HG03571 (cell line): ENCODE measurements at regions not wholly inside any gene's neighbourhood (a gene's known extent, or its start where the extent isn't known, plus 50 kb on each side); places are given as distances from the start of the nearest gene placed in this dataset.
A peak's percentile ranks its signal among the peaks of the same experiment; 100 is the strongest.

Experiments used
- ATAC-seq: cut with Tn5 transposase; IDR thresholded peaks from one replicate; pipeline ENCODE4 v1.9.1; 2021; ENCODE audit not compliant: unreplicated experiment

DNA sequence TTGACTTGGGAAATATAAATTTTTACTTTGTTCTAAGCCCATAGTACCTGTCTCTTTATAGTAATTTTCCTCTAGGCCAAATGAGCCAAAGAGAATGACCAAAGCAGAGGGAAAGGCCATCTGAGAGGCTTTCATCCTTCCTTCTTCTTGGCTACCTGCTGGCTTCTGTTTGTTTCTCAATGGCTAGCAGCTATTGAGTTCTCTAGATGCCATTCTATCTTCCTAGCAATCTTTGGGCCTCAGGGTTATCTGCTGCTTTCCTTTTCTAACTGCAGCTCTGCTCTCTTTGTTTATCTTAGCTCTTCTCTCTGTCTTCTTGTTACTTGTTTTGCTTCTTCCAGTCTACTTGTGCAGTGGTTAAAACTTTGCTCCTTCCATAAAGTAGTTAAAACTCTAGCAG, 601.1 kb upstream of the NRXN1 start:
- no peak for ATAC-seq

DNA sequence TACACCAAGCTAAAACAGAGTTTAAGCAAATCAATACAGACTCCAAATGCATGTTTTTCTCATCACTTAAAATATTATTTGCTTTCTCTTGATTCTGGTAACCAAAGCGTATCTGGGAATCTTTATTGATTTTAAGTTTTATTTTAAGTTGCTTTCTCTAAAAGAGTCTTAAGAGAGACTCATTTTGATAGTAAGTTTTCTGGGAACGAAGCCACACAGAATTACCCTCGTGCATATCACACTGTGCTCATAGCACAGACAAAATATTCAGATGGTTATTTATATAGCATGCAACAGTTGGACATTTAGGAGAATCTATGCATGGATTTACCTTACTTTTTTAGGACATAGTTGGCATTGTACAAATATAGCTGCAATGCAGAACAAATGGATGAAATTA, 597.5 kb upstream of the NRXN1 start:
- no peak for ATAC-seq

DNA sequence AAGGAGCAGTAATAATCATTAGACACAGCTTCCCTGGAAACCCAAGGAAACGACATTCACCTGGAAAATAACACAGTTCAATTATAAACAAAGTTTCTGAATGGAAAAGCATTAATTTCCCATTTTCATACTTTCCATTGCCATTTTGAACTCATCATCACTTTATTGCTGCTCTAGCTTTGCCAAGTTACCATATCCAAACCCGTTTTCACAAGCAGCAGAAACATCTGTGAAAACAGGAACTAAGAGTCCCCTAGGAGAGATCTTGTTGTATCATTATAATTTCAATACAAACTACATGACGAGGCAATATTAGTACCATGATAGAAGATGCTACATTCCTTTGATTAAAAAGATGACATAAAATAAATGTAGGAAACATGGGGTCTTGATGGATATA, 597.0 kb upstream of the NRXN1 start:
- ATAC-seq, result no peak

DNA sequence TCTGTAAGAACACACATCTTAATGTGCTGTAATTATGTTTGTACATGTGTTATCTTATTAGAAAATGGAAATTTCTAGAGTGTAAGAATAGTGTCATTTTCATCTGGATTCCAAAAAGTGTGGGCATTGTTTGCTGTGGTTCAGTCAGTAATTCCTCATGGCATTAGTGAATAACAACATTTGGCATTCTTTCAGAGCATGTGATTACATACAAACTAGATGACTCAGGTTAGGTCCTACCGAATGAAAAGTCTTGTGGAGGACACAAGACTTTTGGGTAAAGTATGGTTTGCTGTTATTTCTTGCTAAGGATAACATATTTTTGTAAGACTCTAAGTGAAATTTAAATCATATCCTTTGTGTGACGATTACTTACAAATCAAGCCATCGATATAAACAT, 593.1 kb upstream of the NRXN1 start:
- ATAC-seq, result no peak

DNA sequence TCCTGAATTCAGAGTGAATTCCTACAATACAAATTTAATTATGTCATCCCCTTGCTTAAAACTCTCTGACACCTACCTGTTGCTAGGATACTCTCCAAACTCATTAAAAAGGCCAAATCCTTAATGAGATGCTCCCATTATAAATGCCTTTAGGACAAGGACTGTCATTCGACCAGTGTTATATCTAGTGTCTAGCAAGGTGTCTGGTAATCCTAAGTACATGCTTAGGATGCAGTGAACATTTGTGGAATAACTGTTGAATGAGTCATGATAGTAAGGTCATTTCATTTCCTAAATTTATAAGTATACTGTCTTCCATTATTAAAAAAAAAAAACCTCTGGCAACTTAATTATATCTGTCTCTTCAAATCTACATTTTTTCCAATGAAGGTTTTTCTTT, 588.9 kb upstream of the NRXN1 start:
- no peak for ATAC-seq

DNA sequence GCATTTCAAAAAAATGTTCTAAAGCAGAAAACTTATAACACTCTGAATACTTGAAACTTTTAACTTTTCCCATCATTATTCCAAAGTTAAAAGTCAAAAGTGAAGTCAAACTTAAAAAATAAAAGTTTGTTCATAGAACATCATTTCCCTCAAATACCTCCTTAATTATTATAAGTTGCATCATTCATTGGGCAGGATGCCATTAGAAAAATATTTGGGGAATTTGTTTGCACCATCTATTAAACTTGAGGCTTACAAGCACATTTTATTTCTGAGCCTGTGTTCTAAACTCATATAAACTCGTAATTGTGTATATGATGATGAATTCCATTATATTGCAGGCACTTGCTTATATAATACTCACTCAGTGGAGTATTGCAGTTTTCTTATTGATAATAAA, 588.0 kb upstream of the NRXN1 start:
- no peak for ATAC-seq

DNA sequence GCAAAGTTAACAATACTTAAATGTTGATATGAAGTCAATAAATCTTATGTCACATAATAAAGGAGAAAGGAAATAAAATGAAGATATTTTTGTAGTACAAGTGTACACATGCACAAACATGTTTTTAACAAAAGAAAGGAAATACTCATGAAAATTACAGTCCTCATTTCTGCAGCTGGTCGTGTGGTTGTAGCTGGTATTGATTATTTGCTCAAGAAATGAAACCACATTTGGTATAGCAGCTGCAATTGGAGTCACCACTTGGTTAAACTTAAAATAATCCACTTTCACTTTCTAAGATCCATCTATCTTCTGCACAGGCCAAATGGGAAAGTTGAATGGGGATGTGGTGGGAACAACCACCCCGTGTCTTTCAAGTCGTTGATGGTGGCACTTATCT, 580.5 kb upstream of the NRXN1 start:
- no peak for ATAC-seq

DNA sequence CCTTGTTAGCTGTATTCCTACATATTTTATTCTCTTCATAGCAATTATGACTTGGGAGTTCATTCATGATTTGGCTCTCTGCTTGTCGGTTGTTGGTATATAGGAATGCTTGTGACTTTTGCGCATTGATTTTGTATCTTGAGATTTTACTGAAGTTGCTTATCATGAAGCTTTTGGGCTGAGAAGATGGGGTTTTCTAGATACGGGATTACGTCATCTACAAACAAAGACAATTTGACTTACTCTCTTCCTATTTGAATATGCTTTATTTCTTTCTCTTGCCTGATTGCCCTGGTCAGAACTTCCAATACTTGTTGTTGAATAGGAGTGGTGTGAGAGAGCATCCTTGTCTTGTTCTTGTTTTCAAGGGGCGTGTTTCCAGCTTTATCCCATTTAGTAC, 569.8 kb upstream of the NRXN1 start:
- ATAC-seq, result no peak

DNA sequence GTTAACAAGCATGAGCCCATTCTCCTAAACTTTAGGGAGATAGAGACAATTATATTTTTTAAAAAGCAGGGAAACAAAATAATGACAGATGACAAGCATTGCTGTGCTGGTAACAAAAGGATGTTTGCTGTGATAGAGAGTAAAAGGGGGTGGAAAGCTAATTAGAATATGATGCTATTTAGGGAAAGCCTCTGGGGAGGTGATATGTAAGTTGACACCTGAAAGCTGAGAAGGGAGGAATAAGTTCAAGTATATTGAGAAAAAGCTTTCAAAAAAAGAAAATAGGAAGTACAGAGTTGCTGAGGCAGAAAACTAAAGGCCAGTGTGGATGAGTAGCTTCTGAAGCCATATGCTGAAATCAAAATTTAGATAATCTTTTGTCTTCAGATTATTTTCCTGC, 565.2 kb upstream of the NRXN1 start:
- no peak for ATAC-seq

DNA sequence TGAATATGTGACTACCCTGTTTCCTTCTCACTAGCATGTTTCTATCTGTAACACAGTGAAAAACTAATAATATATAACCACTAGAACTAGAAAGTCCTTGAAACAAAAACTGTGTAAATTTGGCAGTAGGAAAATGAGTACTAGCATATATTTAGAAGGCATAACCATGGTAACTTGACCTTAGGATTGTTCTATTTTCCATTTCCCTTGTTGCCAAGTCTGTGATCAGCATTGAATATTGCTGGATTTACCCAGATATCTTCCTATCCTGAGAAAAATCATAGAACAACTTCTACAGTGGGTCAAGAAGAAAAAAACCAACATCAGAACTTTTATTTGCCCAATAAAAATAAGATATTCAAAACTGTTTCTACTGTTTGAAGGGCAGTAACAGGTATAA, 563.9 kb upstream of the NRXN1 start:
- no peak for ATAC-seq

DNA sequence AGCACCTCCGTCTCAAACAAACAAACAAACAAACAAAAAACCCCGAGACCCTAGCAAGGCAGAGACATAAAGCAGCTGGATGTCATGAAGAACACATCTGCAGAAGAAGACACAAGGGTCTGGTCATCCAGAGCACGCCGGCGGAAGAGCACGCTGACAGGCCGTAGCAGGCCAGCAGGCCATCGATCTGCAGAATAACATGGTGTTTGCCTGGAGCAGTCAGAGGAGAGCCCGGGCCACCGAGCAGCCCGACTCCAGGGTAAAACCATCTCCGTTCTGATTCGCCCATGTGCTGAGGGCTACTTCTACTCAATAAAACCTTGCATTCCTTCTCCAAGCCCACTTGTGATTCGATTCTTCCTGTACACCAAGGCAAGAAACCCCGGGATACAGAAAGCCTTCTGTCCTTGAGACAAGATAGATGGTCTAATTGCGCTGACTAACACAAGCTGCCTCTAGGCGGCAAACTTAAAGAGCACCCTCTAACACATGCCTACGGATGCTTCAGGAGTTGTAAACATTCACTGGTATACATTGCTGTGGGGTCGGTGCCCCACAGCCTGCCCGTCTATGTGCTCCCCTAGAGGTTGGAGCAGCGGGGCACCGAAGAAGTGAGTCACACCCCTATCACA, 549.8 kb upstream of the NRXN1 start:
- ATAC-seq, result no peak

DNA sequence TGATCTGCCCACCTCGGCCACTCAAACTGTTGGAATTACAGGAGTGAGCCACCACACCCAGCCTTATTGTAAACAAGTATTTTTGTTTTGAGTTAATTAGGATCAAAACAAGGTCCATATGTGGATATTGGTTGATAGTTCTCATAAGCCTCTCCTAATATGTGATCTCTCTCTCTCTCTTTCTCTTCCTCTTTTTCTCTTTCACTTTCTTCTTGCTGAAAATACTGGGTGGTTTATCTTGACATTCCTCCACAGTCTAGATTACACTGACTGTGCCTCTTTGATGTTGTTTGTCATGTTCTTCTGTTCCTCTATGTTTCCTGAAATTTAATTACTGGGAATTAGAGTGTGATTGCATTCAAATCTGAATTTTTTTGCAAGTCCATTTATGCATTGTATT, 547.5 kb upstream of the NRXN1 start:
- no peak for ATAC-seq

DNA sequence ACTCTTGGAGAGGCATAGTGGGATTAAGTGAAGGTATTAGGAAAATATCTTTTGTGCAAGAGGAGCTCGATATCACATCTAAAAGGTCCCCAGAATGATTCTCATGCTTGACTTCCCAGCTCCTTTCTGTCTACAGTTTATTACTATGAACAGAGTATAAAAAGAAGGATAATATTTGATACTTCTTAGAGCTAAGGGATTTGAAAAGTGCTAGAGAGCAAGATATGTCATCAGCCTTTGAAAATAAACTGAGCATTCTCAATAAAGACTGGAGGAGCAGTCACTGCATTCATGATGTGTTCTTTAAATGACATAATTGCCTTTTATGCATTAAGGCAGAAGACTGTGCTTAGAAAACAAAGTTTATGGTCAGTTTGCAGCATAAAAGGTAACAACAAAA, 543.2 kb upstream of the NRXN1 start:
- ATAC-seq, result no peak

DNA sequence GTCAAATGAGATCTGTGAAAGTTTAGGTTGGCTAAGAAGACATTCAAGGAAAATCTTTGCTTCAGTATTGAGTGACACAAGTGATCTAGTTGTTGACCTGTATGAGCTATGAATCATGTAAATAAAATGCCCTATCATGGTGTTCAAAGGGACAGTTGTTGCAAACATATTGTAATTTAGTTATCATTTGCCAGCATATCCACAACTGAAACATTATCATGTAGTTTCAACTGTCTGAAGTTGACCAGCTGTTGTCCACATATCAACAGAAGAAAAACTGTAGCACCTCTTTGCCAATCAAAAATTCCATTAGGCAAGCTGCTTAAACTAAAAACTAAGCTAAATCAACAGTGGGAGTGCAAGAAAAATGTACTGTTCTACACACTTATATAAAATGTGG, 527.1 kb upstream of the NRXN1 start:
- no peak for ATAC-seq

DNA sequence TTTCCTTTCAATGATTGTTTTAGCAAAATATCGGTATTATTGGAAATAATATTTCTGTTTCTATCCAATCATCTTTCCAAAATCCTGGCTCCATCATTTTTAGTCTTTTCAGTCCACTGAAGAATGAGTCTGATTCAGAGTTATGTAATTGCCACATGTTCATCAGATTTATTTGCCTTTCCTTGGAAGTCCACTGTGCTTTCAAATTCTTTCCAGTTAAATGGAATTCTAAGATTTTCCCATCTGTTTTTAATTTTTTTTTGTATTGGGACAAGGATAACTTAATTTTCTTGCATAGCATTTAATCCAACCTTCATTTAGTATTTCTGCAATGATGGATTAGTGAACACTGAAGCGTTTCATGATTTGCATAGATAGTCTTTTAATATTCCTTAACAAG, 521.5 kb upstream of the NRXN1 start:
- no peak for ATAC-seq

DNA sequence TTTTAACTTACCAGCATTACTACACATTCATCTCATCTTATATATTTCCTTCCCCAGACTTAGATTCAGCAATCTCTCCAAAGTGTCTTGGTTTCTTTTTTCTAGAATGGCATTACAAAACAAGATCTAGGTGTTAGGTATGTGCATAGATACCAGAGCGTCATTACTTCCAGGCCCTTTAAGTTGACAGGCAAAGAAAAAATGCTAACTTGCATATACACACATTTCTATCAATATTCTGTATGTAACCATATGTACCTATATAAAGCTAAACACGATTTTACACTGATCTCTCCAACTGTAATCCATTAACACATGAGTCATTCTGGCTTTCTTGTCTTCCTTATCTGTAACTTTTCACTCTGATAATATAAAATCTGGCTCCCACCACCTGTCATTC, 503.8 kb upstream of the NRXN1 start:
- ATAC-seq, result no peak

DNA sequence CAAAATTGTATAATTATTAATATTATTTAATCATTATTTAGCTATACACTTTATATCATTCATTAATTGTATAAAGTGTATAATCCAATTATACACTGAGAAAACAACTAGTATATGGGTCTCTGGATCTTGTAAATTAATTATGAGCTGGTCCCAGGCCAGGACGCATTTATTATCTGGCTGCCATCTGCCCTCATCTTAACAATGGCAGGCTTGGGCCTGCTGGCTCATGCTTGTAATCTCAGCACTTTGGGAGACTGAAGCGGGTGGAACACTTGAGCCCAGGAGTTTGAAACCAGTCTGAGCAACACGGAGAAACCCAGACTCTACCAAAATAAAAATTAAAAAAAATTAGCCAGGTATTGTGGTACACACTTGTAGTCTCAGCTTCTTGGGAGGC, 502.2 kb upstream of the NRXN1 start:
- no peak for ATAC-seq

DNA sequence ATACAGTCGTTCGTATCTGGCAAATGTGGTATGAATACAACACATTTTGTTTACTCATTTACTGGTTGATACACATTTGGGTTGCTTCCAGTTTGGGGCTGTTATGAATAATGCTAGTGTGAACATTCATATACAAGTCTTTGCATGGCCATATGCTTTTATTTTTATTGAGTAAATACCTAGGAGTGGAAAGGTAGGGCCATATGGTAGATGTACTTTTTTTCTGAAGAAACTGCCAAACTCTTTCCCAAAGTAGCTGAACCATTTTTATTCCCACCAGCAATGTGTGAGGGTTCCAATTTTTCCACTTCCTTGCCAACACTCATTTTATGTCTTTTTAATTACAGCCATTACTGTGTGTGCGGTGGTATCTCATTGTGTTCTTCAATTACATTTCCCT, 496.2 kb upstream of the NRXN1 start:
- no peak for ATAC-seq

DNA sequence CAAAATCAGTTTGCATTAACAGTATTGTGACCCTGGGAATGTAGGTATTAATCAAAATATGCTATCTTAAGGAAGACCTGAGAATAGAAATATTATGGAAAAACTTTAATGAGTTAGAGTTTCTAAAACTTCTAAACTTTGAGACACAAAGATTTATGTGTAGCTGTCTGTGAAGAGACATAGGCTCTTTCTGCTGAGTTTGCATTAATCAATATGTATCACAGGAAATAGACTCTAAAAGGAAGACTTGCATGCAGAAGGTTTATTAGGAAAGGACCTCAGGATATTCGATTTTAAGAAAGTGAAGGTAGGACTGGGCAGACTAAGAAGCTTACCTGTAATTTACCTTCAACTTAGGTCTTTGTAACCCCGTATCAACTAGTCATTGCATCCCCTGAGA, 494.8 kb upstream of the NRXN1 start:
- ATAC-seq, result no peak

DNA sequence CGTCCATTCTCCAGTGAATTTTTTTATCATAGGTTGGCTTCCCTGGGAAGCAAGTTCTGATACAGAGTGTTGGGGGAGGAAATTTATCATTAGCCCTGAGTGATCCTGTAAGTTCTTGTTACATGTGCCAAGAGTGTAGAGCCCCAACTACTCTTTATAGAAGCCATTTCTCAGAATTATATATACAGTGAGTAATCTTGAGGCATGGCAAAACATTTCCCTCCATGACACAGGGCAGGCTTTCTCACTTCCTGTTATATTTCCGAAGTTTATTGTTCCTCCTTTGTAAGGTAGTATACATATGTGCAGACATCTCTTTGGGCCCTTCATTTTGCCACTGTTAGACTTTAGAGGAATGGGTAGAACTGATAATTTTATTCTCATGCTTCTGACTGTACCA, 484.7 kb upstream of the NRXN1 start:
- ATAC-seq, result no peak

DNA sequence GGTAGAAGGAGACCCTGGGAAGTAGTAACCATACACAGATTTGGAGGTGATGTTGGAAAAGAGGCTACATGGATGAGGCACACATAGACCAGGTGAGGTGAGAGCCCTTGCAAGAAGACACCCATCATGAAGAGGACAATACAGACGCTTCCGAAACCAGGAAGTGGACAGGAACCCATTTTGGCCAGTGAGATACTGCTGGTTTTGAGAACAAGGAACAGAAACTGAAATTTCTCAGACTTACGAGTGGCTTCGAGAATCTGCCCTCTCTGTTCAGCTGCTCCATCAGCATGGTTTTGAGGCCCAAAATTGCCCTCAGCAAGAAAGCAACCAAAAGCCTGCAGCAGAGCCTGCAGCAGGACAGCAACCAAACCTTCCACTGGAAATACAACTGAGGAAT, 479.1 kb upstream of the NRXN1 start:
- peak; percentile 79 for ATAC-seq

DNA sequence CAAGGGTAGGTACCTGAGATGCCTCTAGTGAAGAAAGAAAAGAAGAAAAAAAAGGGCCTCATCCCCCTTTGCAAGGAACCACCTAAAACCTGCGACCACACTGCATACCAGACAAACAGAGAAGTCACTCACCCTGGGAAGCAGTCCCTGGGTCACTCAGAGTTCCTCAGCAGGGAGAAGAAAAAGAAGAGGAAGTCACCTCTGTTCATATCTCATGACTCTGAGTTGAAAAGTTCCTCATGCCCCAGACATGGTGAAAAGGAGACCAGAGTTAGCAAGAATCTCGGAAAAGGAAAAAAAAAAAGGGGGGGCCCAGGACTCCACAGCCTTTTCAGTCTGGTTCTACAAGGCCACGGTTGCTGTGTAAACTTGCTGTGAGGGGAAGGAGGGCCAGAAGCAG, 478.4 kb upstream of the NRXN1 start:
- ATAC-seq, result no peak

DNA sequence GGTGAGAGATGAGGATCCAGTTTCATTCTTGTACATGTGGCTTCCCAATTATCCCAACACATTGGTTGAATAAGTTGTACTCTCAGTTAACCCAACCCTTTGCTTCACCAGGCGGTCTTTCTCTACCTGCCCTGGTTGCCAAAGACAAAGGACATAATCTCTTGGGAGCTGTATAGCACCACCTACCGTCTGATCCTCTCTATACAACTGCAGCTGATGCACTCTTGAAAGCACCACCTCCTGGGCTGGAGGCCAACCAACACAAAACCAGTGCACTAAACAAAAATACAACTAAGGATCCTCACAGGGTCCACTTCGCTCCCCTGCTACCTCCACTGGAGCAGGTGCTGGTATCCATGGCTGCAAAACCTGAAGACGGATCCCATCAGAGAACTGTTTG, 473.6 kb upstream of the NRXN1 start:
- ATAC-seq, result no peak
